CD8-positive, alpha-beta memory T cell (primary cell): ENCODE measurements at regions not wholly inside any gene's neighbourhood (a gene's known extent, or its start where the extent isn't known, plus 50 kb on each side); places are given as distances from the start of the nearest gene placed in this dataset.
"Not testable (repeated sequence)": the region's sequence is repeated elsewhere in the genome, so short reads cannot be mapped to it uniquely, and the experiment has no call there.

Experiments used
- CTCF ChIA-PET: fragments of 350-600 bp; sonication (Branson Sonifier 250); formaldehyde crosslinking; loops from one replicate; lab custom pipeline; 2021; ENCODE audit warnings: antibody characterized with exemption; lab: Charles Lee
- POLR2A ChIA-PET: fragments of 350-600 bp; sonication (Branson Sonifier 250); formaldehyde crosslinking; loops from one replicate; lab custom pipeline; 2021; ENCODE audit warnings: antibody characterized with exemption; lab: Charles Lee
- DNase-seq, 5 donors: peaks; one replicate each; pipeline versions ENCODE4 v3.0.0 to v3.0.0-alpha.2; 2020 to 2022; ENCODE audit warnings: mixed read lengths in 1 of 5
- H3K27ac ChIP-seq: one replicate; pipeline ENCODE4 v1.7.0; 2013; ENCODE audit warnings: low read depth, mild to moderate bottlenecking, low read length, moderate library complexity
- H3K27me3 ChIP-seq: 2 replicates; pipeline ENCODE4 v1.7.0; 2013; ENCODE audit warnings: low read length, mild to moderate bottlenecking; ENCODE audit not compliant: insufficient read depth, poor library complexity, severe bottlenecking
- H3K36me3 ChIP-seq: 2 replicates; pipeline ENCODE4 v1.7.0; 2013; ENCODE audit warnings: mild to moderate bottlenecking, low read length, moderate library complexity; ENCODE audit not compliant: insufficient read depth
- H3K4me1 ChIP-seq: 2 replicates; pipeline ENCODE4 v1.7.0; 2013; ENCODE audit warnings: mild to moderate bottlenecking, low read length, moderate library complexity; ENCODE audit not compliant: insufficient read depth
- H3K4me3 ChIP-seq: 2 replicates; pipeline ENCODE4 v1.7.0; 2013; ENCODE audit warnings: mild to moderate bottlenecking, low read length
- H3K9me3 ChIP-seq: 2 replicates; pipeline ENCODE4 v1.7.0; 2013; ENCODE audit warnings: mild to moderate bottlenecking, low read length
- H3K27ac Mint-ChIP-seq, 8 donors: one replicate each; pipeline ENCODE4 v1.8.0; 2020 to 2021; ENCODE audit warnings: mixed read lengths in 8 of 8, mild to moderate bottlenecking in 6 of 8, inconsistent platforms in 3 of 8, moderate library complexity in 3 of 8
- H3K27me3 Mint-ChIP-seq, 2 donors: one replicate each; pipeline ENCODE4 v1.8.0; 2020 to 2021; ENCODE audit warnings: mixed read lengths in 2 of 2, mild to moderate bottlenecking in 1 of 2, moderate library complexity in 1 of 2
- H3K36me3 Mint-ChIP-seq, 3 donors: one replicate each; pipeline ENCODE4 v1.8.0; 2020 to 2021; ENCODE audit warnings: mixed read lengths in 3 of 3, inconsistent platforms in 1 of 3, mild to moderate bottlenecking in 1 of 3
- H3K4me1 Mint-ChIP-seq, 3 donors: one replicate each; pipeline ENCODE4 v1.8.0; 2020 to 2021; ENCODE audit warnings: mixed read lengths in 3 of 3, inconsistent platforms in 1 of 3, mild to moderate bottlenecking in 1 of 3
- H3K4me3 Mint-ChIP-seq, 7 donors: one replicate each; pipeline ENCODE4 v1.8.0; 2020 to 2021; ENCODE audit warnings: mixed read lengths in 7 of 7, mild to moderate bottlenecking in 6 of 7, moderate library complexity in 4 of 7, inconsistent platforms in 2 of 7
- H3K9me3 Mint-ChIP-seq, 5 donors: one replicate each; pipeline ENCODE4 v1.8.0; 2020 to 2022; ENCODE audit warnings: mixed read lengths in 5 of 5, mild to moderate bottlenecking in 3 of 5, moderate library complexity in 2 of 5, inconsistent platforms in 1 of 5

GRCh38 chr12:131413471-131413870, 297.4 kb upstream of the SFSWAP start:
- Mint-ChIP-seq H3K4me3 (no peak overlapping the region), H3K27ac (no peak overlapping the region), H3K9me3 (no peaks in the 10 kb centered on the region), H3K36me3 (no peaks in the 10 kb centered on the region), H3K4me1 (no peaks in the 10 kb centered on the region), H3K27me3 (peaks cover 4 to 8% of the 10 kb centered on the region in 2 donors)
- POLR2A ChIA-PET = no interaction called here
- Histone ChIP-seq H3K9me3 (no peaks in the 10 kb centered on the region), H3K36me3 (no peaks in the 10 kb centered on the region), H3K27ac (no peak overlapping the region), H3K4me1 (no peaks in the 10 kb centered on the region), H3K27me3 (no peaks in the 10 kb centered on the region), H3K4me3 (no peak overlapping the region)
- CTCF ChIA-PET = no interaction called here
- no peak for DNase-seq

DNA sequence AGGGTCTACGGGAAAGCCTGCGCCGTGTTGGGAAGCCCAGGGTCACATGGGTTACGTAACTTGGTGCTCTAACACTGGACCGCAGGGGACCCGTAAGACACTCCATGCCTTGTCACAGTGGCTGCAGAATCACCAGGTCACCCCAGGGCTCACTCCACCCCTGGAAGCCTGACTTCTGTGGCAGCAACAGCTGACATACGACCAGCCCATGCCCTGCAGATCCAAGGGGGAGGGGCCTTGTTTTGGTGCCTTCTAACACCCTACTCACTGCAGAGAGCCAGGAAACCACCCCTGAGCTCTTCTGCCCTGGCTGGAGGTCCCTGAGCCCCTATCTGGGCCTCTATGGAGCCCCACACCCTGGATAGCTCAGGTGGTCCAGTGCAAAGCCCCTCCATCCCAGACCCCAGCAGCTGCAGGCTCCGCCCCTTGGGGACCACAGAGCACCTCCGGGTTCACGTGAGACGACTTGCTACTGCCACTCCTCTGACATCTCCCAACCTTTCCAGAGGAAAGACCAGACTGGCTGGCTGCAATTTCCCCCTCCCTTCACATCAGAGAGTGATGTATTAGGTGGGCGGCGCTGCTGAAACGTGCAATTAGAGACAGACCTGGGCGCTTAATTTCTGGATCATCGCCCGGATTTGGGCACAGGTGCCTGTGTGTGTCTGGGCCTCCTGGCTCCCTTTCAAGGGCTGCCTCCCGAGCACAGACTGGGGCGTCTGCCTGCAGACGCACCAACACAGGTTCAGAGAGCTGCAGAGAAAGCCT, 296.6 kb upstream of the SFSWAP start:
- H3K27me3 Mint-ChIP-seq, H3K36me3 Mint-ChIP-seq, H3K9me3 Mint-ChIP-seq, H3K27ac Mint-ChIP-seq, H3K4me3 Mint-ChIP-seq, DNase-seq, H3K36me3 ChIP-seq, H3K9me3 ChIP-seq, H3K27ac ChIP-seq, H3K4me1 Mint-ChIP-seq, POLR2A ChIA-PET, H3K27me3 ChIP-seq, CTCF ChIA-PET, H3K4me3 ChIP-seq, H3K4me1 ChIP-seq: not testable (repeated sequence)

- H3K4me1 Mint-ChIP-seq = no peaks in the 10 kb centered on the region
- no peaks in the 10 kb centered on the region for H3K36me3 Mint-ChIP-seq
- ChIA-PET POLR2A (no interaction called here), CTCF (no interaction called here)
- Histone ChIP-seq H3K9me3 (no peaks in the 10 kb centered on the region), H3K27ac (no peak overlapping the region), H3K27me3 (no peaks in the 10 kb centered on the region), H3K4me1 (no peaks in the 10 kb centered on the region), H3K36me3 (no peaks in the 10 kb centered on the region), H3K4me3 (no peak overlapping the region)
- H3K27me3 Mint-ChIP-seq = peaks cover 4 to 7% of the 10 kb centered on the region in 2 donors
- H3K9me3 Mint-ChIP-seq = no peaks in the 10 kb centered on the region
- H3K27ac Mint-ChIP-seq = no peak overlapping the region
- DNase-seq = no peak
- H3K4me3 Mint-ChIP-seq = no peak overlapping the region
These were observed 295.1 kb upstream of the SFSWAP start for GRCh38 chr12:131415781-131416180.

DNA sequence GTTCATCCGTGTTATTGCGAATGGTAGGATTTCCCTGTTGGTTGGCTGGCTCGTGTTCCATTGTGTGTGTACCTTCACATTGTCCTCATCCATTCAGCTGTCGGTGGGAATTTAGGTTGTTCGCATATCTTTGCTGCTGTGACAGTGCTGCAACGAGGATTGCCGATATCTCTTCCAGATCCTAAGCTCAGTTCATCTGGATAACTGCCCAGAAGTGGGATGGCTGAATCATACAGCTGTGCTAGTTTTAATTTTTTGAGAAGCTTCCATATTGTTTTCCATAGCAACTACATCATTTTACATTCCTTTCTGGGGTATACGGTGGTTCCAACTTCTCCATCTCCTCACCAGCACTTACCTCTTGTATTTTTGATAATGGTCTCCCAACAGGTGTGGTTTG, 292.8 kb upstream of the SFSWAP start:
- Histone ChIP-seq H3K27me3 (no peaks in the 10 kb centered on the region), H3K4me3 (no peak overlapping the region), H3K4me1 (no peaks in the 10 kb centered on the region), H3K9me3 (no peaks in the 10 kb centered on the region), H3K27ac (no peak overlapping the region), H3K36me3 (no peaks in the 10 kb centered on the region)
- H3K9me3 Mint-ChIP-seq = peaks cover 0 to 5% (median 0%) of the 10 kb centered on the region in 5 donors
- DNase-seq = no peak
- POLR2A ChIA-PET = no interaction called here
- peaks cover 8 to 12% of the 10 kb centered on the region in 2 donors for H3K27me3 Mint-ChIP-seq
- H3K4me3 Mint-ChIP-seq = no peak overlapping the region
- H3K4me1 Mint-ChIP-seq = no peaks in the 10 kb centered on the region
- CTCF ChIA-PET = no interaction called here
- H3K36me3 Mint-ChIP-seq = no peaks in the 10 kb centered on the region
- H3K27ac Mint-ChIP-seq = no peak overlapping the region

- H3K4me3 Mint-ChIP-seq = no peak overlapping the region
- no peak overlapping the region for H3K27ac ChIP-seq
- peaks cover 0 to 10% (median 5%) of the 10 kb centered on the region in 5 donors for H3K9me3 Mint-ChIP-seq
- no peaks in the 10 kb centered on the region for H3K36me3 Mint-ChIP-seq
- no peaks in the 10 kb centered on the region for H3K27me3 ChIP-seq
- no peaks in the 10 kb centered on the region for H3K4me1 Mint-ChIP-seq
- POLR2A ChIA-PET = no interaction called here
- no peak overlapping the region for H3K27ac Mint-ChIP-seq
- H3K4me3 ChIP-seq = no peak overlapping the region
- H3K9me3 ChIP-seq = no peaks in the 10 kb centered on the region
- no peaks in the 10 kb centered on the region for H3K36me3 ChIP-seq
- peaks cover 8 to 12% of the 10 kb centered on the region in 2 donors for H3K27me3 Mint-ChIP-seq
- CTCF ChIA-PET = no interaction called here
- DNase-seq = no peak
- H3K4me1 ChIP-seq = no peaks in the 10 kb centered on the region
These were observed 292.0 kb upstream of the SFSWAP start for GRCh38 chr12:131418884-131419283.

- peaks cover 8 to 12% of the 10 kb centered on the region in 2 donors for H3K27me3 Mint-ChIP-seq
- H3K27ac Mint-ChIP-seq = no peak overlapping the region
- no peaks in the 10 kb centered on the region for H3K4me1 Mint-ChIP-seq
- H3K27ac ChIP-seq = no peak overlapping the region
- ChIA-PET POLR2A (no interaction called here), CTCF (no interaction called here)
- no peaks in the 10 kb centered on the region for H3K36me3 ChIP-seq
- no peak overlapping the region for H3K4me3 ChIP-seq
- peaks cover 0 to 22% (median 20%) of the 10 kb centered on the region in 5 donors for H3K9me3 Mint-ChIP-seq
- H3K4me1 ChIP-seq = no peaks in the 10 kb centered on the region
- no peaks in the 10 kb centered on the region for H3K9me3 ChIP-seq
- no peaks in the 10 kb centered on the region for H3K27me3 ChIP-seq
- H3K4me3 Mint-ChIP-seq = no peak overlapping the region
- no peak for DNase-seq
- peaks cover 0 to 4% (median 0%) of the 10 kb centered on the region in 3 donors for H3K36me3 Mint-ChIP-seq
These were observed 289.9 kb upstream of the SFSWAP start for GRCh38 chr12:131420867-131421447.

DNA sequence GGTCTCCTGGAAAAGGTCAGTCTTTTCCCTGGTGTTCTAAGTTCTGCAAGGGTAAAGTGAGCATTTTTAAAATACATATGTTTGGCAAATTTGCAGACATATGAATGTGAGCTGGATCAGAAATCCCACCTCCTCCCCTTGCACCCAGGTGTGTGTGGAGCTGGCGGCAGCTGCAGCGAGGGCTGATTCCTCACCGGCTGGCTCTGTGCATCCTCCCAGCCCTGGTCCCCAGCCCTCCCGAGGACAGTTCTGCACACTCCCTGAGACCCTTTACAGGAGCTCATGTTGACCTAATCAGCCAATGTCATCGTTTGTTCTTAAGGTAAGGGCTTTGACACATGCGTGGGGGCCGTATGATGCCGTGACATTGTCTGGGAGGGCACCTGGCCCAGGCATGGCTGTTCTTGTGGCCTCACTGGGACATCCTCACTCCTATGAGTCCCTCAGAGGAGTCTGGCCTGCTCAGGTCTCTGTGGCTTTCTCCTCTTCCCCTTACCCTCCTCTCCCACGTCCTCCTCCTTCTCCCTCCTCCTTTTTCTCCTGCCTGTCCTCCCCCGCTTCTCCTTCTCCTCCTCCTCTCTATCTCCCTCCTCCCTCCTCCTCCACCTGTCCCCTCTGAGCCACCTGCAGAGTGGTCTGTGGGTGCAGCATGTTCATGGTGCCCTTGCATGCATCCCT, 289.2 kb upstream of the SFSWAP start:
- no peaks in the 10 kb centered on the region for H3K36me3 ChIP-seq
- no peaks in the 10 kb centered on the region for H3K4me1 ChIP-seq
- no peak overlapping the region for H3K27ac ChIP-seq
- H3K4me3 ChIP-seq = no peak overlapping the region
- Mint-ChIP-seq H3K4me1 (no peaks in the 10 kb centered on the region), H3K27me3 (peaks cover 8 to 12% of the 10 kb centered on the region in 2 donors), H3K27ac (no peak overlapping the region), H3K9me3 (peaks cover 0 to 24% (median 20%) of the 10 kb centered on the region in 5 donors), H3K4me3 (no peak overlapping the region), H3K36me3 (peaks cover 0 to 4% (median 0%) of the 10 kb centered on the region in 3 donors)
- ChIA-PET CTCF (no interaction called here), POLR2A (no interaction called here)
- no peaks in the 10 kb centered on the region for H3K27me3 ChIP-seq
- H3K9me3 ChIP-seq = no peaks in the 10 kb centered on the region
- no peak for DNase-seq

- Mint-ChIP-seq H3K27ac (no peak overlapping the region), H3K27me3 (peaks cover 8 to 12% of the 10 kb centered on the region in 2 donors), H3K4me3 (no peak overlapping the region), H3K36me3 (peaks cover 0 to 4% (median 0%) of the 10 kb centered on the region in 3 donors), H3K9me3 (peaks cover 0 to 24% (median 20%) of the 10 kb centered on the region in 5 donors), H3K4me1 (no peaks in the 10 kb centered on the region)
- no peaks in the 10 kb centered on the region for H3K4me1 ChIP-seq
- H3K27me3 ChIP-seq = no peaks in the 10 kb centered on the region
- no peak overlapping the region for H3K4me3 ChIP-seq
- ChIA-PET POLR2A (no interaction called here), CTCF (no interaction called here)
- H3K27ac ChIP-seq = no peak overlapping the region
- no peaks in the 10 kb centered on the region for H3K9me3 ChIP-seq
- DNase-seq = no peak
- H3K36me3 ChIP-seq = no peaks in the 10 kb centered on the region
These were observed 288.7 kb upstream of the SFSWAP start for GRCh38 chr12:131422187-131422520.
